Transverse colon (tissue), 3 donors: ENCODE measurements at regions not wholly inside any gene's neighbourhood (a gene's known extent, or its start where the extent isn't known, plus 50 kb on each side); places are given as distances from the start of the nearest gene placed in this dataset.

Experiments
- CTCF ChIP-seq, 5 experiments: fragments of 200-600 bp in 3 of 5; fragments of 450-650 bp in 2 of 5; sonication (generic) in 3 of 5; IDR thresholded peaks; 1 replicate in 2 of 5; 2 replicates in 3 of 5; pipeline ENCODE4 v1.5.1; 2016 to 2017; ENCODE audit warnings: antibody characterized with exemption in 5 of 5, inconsistent platforms in 3 of 5, mild to moderate bottlenecking in 2 of 5, moderate library complexity in 1 of 5
- POLR2A ChIP-seq: fragments of 450-650 bp; IDR thresholded peaks from one replicate; pipeline ENCODE4 v1.6.1; 2016; ENCODE audit warnings: antibody characterized with exemption, mild to moderate bottlenecking, moderate library complexity

- no peak for TF ChIP-seq CTCF (IDR thresholded peaks at IDR 0.05)
- no peak for TF ChIP-seq POLR2A
Observed at GRCh38 chr3:145017959-145018358, 1046.3 kb downstream of the DIPK2A start.
